ENCODE measurements at regions not wholly inside any gene's neighbourhood (a gene's known extent, or its start where the extent isn't known, plus 50 kb on each side); places are given as distances from the start of the nearest gene placed in this dataset.

DNA sequence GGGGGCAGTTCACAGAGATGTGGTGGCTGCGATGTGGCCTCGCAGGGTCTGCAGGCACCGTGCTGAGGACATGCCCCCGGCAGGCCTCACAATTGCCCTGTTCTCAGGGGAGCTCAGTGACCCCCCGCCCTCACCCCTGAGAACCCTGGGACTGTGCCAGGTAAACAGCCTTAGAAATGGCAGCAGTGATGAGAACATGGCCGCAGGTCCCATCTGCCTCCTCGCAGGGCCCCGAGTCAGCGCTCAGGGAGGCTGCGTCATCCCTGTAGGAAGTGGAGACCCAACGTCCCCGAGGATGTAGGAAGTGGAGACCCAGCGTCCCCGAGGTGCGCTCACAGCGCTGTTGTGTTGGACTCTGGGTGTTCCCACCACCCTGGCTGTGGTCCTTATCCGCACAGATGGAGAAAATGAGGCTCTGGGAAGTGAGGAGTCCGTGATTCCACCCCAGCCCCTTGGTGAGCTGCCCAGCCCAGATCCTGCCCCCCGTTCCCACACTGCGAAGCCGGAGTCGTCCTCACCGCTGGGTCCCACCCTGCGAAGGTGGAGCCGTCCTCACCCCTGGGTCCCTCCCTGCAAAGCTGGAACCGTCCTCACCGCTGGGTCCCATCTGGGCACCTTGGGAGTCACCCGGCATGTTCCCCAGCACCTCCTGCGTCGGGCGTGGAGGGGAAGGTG, 1086.8 kb downstream of the BRD1 start:
- DNase-seq: no peak

DNA sequence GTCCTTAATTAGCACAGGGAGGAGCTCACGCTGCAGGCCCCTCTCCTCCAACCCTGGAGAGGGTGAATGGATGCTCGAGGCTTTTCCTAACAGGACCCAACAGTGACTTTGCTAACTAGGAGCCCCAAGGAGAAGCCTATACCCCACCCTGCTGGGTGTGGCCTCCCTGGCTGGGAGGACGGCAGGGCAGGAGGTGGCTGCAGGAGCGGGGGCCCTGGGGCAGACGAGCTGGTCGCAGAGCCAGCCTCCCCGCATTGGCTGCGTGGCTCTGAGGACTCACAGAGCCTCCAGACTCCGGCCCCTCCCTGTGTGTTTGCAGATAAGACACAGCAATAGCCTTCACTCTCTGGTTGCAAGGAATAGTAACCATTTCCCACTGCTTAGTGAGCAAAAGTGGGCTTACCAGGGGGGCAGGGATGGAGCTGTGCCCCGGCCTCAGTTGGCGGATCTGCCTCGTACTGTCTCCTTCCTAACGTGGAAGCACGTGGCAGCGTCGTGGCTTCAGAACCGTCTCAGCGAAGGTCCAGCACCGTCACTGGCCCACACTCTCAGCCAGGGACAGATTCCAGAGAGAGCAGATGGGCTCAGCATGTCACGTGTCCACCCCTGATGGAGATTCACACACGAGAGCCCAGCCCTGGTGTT, 1087.5 kb downstream of the BRD1 start:
- no peak for DNase-seq

DNA sequence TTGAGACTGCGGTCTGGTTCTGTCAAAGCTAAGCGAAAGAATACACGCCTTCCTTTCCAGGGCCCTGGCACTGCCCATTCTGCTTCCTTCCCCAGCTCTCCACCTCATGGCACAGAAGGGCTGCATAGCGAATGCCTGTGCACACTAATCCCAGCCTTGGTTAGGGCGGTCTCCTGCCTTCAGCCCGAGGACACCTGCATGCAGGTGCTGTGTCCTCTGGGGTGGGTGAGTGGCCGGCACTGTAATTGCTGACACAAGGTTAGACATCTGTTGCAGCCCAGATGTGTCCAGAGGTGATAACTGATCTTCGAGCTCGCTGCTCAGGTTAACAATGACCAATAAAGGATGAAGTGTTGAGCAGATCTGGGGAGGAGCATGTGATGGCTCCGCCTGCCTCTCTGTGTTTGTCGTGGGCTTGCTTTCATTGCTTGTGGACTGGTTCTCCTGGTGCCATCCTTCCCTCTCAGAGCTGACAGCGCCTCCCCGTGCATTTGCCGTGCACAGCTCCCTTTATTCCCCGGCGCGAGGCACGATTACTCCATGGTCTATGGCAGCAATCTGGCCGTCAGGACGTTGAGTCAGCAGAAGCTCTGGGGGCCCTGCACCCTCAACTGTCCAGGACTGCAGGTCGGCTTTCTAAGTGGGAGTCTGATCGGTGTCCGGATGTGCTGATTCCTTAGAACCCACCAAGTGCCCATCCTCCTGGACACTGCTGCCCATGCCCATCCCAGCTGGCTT, 1088.2 kb downstream of the BRD1 start:
- DNase-seq: no peak

DNA sequence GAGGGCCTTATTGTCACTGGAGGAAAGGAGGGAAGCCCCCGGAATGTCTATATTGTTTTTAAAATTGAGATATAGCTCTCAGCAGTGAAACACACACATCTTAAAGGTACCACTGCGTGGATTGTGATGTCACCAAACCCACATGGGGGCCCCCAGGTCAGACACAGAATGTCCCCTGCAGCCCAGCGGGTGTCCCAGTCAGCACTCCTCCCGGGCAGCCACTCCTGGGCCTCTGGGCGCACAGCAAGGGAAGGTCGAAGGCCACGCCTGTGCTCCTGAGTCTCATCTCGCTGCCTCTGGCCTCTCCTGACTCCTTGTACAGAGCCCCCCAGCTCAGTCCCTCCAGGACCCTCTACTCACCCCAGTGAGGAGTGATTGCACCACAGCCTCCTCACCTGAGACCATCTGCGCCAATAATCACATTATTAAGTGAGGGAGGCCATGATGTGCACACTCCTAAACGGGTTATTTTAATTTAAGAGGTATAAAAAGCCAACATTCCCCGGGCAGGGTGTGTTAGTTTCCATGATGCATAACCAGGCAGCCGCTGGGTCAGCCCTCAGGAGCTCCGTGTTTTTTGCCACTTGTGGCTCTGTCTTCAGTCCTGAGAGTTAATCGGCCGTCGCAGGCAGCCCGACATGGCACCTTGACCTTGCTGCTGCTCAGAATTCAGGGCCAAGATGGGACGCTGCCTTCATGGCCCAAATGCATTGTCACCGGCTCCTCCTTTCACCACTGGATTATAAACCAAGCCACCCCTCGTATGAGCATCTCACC, 1089.3 kb downstream of the BRD1 start:
- DNase-seq: no peak

DNA sequence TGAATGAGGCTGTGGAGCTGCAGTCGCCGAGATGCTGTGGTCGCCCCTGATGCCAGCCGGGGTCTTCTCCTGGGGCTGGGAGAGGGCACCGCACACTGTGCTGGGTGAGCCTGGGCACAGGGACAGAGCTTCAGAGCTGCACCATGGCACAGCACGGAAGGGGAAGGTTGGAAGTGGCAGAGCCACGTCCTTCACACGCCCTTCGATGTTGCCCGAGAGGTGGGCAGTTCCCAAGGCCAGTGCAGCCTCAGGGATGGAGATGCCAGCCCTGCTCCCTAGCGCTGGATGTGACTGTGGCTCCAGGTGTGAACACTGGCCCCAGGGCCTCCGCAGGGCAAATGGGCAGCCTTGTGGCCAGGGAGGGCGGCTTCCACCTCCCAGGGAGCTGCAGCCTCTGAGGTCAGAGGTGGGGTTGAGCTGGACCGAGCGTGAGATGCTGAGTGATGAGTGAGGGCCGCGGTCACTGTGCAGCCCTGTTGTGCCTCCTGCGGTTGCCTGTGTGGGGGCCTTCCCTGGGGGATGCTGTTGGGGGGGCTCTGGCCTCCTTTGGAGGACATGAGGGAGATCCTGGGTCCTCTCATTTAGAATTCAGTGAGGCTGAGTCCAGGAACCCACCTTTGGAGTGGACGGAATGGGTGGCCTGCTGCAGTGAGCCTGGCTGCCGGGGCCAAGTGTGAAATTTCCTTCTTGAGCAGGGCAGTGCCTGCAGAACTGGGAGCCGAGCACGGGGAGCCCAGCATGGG, 1090.0 kb downstream of the BRD1 start:
- no peak for DNase-seq

DNA sequence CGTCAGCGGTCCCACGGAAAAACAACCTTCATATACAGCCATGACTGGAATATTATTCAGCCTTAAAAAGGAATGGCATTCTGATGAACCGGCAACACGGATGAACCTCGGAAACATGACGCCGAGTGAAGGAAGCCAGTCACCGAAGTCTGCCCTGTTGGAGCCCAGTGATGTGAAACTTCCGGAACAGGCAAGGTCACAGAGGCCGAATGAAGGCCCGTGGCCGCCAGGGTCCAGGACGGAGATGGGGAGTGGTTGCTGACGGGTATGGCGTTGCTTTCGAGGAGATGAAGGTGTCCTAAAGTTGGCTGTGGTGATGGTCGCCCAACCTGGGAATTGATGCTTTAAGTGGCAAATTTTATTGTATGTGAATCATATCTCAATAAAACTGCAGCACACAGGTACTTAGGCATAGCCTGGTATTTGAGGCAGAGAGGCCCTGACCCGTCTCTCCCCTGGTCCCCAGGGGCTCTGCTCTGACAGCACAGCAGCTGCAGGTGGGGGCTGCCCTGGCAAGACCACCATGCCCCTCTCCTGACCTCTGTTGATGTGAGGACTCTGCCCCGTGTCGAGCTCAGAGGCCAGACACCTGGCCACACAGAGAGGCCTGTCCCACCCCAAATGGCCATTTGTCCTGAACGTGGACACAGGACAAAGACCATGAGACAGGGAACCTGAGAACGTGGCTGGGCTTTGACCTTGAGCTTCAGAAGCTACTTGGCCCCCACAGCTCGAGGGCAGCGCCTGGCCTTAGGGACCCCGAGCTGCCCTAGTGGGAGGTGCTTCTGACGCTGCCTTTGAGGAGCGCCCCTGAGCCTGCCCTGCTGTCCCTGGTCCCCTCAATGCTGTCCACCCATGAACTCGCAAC, 1090.8 kb downstream of the BRD1 start:
- no peak for DNase-seq

DNA sequence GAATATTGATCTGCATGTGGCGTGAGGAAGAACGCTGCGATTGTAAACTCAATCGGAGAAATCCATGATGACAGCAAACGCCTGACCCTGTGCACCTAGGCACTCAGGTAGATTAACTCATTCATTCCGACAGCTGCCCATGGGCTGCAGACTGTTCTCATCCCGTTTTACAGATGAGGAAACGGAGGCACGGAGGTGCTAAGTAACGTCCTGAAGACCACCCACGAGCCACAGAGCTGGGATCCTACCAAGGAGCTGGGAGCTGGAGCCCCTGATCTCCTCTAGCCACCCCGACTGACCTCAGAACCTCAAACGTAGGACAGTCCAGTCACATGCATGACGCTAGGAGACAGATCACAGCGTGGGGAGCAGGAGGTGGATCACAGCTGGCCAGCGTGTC, 1092.7 kb downstream of the BRD1 start:
- no peak for DNase-seq

DNA sequence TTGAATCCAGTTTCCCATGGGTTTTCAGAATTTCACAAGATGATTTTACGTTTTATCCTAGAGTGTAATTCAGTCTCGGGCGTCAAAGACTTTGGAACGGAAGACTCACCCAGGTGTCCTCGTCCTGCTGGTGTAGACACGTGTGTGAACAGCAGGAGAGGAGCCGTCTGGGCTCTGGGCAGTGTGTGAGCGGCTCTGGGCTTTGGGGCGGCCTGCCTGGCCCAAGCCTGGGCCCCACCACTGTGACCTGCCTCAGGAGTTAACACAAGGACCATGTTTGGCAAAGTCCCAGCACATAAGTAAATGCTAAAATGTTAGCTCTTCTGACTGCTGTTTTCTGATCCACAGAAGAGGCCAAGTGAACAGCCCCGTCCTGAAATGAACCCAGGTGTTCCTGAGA, 1093.3 kb downstream of the BRD1 start:
- no peak for DNase-seq

DNA sequence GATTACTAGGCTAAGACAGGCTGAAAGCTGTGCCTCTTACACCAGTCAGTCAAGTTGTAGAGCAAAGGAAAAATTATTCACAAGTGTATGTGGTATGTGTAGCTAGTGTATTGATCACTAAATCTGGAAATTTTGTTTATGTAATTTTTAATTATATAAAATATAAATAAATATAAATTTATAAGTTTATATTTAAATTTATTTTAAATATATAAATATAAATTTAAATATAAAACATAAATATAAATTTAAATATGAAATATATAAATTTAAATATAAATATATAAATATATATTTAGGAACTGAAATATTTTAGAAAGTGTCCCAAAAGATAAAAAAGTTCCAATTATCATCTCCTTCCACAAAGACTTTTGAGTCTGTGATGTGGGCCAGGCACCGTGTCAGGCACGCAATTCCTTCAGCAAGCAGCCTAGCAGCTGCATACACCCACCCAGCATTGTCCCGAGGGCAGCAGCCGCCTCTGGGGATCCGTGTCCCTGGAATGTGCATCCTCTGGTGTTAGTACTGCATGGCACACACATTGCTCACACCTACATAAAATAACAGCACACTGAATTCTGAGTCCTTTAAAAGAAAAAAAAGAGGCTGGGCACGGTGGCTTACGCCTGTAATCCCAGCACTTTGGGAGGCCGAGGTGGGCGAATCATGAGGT, 1098.0 kb downstream of the BRD1 start:
- DNase-seq: no peak

DNA sequence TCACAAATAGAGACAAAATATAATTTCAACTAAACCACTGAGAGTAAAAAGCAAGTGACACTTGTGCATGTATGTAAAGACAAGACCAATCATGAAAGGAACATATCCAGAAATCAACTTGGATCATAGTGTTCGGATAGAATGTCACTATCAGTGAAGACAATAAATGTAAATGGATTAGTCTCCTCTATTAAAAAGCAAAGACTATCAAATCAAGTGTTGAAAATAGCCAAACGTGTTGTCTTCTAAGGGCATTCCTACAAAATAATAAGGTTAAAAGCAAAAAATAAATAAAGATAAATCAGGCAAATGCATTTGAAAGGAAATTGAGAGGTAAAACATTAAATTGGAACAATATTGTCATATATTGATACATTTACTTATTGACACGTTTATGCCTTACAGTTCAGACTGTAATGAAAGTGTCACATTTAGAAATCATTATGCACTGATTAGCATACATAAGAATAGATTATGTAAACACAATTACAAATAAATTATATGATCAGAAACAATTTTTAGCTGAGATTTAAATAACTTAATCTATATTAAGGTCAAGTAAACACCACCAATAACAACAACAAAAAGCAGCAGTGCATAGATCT, 1100.1 kb downstream of the BRD1 start:
- no peak for DNase-seq

DNA sequence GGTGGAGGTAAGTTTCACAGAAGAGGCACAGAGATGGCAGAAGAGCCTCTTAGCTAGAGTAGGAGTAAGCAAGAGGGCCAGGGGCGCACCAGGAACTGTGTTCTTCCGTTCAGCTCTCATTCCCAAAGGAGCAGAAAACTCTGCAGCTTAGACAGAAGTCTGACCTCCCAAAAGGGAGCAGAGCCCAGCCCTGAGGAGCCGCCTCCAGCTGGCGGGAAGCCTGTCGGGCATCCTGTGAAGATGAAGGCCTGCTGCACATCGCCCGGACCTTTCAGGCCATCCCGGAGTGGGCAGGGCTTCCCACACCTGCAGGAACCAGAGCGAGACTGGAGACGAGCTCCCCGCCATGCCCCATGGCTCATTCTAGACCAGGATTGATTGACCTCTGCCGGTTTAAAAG, 1102.8 kb downstream of the BRD1 start:
- no peak for DNase-seq

DNA sequence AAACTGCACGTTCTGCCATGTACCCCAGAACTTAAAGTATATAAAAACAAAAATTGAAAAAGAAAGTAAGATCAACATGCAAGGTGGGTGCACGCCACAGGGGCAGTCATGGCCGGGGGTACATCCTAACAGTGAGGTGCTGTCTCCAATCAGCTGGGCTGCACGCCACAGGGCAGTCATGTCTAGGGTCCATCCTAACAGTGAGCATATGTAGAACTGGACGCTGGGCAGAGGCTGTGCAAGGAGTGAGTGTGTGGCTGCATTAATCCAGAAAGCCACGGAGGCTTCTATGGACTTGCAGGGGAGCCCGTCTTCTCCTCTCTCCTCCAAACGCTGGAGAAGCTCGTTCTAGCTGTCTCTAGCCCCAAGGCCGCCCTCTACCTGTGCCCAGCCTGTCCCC, 1105.0 kb downstream of the BRD1 start:
- DNase-seq: no peak

DNA sequence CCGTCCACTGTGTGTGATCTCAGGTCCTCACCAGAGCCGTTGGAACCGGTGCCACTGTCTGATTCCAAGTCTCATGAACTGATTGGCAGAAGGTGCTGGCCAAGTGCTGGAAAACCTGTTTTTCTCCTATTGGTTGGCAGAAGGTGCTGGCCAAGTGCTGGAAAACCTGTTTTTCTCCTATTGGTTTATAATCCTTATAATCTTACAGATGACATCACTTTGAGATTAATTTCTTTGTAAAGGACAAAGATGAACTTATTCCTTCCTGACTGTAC, 1106.3 kb downstream of the BRD1 start:
- DNase-seq: no peak

DNA sequence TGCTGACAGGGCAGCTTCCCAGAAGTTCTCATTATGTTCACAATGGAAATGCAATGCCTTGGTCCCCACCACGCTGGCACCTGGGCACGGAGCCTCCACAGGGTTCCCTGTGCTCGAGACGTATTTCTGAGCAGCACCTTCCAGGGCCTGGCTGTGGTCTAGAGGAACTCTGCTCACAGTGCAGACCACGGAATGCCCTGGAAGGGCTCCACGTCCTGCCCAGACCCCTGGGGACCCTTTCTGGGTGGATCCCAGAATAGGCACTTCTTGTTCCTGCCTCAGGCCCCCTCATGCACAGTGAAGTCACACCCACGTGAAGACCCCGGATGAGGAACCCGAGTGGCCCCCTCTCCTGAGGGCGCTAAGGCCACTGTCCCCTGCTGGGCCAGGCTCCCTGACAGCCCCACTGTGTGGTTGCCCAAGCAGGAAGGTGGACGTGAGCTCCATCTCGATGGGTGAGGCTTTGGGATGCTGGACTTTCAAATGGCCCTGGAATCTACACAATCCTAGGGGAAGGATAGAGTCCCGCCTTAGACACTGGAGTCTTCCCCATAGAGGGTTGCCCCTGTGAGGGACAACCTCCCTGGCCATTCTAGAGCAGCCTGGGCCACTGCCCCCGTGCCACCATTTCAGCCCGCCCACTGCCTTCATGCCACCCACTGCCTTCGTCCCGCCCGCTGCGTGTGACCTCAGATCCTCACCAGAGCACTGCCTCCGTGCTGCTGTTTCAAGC, 1106.8 kb downstream of the BRD1 start:
- DNase-seq: no peak

DNA sequence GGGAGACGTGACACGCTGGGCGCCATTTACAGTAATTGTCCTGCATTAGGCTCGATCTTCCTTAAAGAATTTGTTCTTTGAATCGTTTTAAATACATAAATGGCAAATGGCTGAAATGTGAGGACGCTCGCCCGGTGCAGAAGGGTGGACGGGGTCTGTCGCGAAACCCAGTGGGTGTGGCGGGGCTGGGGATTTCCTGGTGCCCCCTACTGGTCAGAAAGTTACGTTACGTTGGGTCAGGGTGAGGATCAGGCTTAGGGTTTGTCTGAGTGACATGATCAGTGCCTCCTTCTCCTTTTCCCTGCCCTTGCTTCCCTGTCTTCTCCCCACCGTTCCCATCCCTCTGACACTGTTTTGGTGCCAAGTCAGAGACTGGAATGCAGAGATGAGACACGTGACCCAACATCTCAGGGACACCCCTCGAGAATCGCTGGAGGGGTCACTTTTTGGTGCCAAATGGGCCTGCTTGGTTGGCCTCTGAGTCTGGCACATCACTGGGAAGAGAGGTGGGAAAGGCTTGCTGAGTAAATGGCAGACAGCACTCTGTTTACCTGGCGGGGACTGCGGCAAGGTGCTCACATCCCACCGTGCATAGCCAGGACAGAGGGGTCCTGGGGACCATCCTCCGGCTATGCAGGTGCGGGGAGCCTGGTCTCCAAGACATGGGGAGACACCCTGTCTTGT, 1107.6 kb downstream of the BRD1 start:
- DNase-seq: no peak

DNA sequence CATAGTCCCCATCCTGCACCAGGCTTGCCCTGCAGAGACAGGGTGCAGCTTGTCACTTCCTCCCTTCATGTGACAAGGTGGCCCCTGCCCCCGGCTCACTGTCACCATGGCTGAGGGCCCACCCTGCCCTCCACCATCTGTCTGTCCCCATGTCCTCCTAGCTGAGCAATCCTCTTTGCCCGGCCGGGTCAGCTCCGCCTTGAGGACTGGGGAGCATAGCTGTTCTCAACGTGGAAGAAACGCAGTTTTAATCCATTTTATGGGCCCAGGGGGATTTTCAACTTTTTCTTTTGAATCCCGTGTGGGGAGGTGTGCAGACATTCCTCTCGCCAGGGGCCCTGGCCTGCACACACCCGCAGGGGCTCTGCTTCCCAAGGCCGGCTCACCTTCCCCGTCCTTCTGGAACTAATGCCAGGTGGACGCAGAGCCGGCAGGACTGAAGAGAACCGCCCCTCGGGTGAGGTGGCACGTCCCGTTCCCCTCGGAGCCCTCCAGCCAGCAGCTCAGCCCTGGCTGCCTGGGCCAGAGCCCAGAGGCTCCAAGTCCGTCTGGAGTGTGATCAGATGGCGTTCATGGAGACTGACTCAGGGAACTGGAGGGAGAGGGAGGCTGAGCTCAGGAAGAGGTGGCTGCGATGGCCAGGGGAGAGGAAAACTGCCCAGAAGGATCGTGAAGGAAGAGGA, 1108.7 kb downstream of the BRD1 start:
- DNase-seq: no peak

DNA sequence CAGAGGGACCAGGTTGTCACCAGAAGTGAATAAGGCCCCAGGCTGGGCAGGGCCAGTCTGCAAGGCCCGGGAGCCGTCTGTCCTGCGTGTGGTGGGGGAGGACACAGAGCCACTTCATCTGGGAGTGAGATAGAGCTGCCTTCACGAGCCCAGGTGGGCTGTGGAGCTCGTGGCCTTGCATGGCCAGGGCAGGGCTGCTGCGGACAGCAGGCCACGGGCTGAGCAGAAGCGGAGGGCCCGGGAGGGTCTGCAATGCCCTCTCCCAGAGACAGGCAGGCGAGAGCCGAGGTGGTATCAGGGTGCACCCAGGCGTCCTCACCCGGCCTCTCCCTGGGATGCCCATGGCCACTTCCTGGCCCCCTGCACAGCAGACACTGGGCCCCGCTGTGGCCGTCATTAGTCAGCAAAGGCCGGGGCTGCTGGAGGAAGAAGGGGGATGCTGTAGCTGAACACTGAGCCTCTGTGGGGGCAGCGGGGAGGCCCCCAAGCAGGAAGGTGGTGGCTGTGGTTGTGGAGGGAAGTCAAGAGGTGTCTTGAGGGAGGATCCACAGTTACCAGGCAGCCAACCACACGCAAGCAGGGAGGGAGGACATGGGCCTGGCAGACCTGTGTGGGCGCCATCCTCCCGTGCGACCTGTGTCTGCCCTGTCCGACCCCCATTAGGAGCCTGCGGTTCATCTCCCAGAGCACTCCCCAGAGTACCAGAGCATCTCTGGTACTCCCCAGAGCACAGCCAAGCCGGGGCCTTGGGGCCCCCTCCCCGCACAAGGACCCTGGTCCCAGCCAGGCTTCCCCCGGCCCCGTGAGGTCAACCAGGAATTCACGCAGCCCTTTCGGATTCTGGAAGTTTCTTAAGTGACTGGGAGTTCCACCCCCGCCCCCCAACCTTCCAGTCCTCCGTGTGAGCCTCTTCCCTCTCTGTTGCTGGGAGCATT, 1109.5 kb downstream of the BRD1 start:
- no peak for DNase-seq
